NCI-H446 treated with DMSO at 0.1 percent for 48 hours (cell line): ENCODE measurements at regions not wholly inside any gene's neighbourhood (a gene's known extent, or its start where the extent isn't known, plus 50 kb on each side); places are given as distances from the start of the nearest gene placed in this dataset.
"Not testable (repeated sequence)": the region's sequence is repeated elsewhere in the genome, so short reads cannot be mapped to it uniquely, and the experiment has no call there.

Experiments
- DNase-seq: peaks from one replicate; lab custom pipeline; 2025; lab: John Stamatoyannopoulos, UW

GRCh38 chr1:65527707-65528503, 107.4 kb downstream of the LEPR start:
- peak; percentile 44 for DNase-seq

DNA sequence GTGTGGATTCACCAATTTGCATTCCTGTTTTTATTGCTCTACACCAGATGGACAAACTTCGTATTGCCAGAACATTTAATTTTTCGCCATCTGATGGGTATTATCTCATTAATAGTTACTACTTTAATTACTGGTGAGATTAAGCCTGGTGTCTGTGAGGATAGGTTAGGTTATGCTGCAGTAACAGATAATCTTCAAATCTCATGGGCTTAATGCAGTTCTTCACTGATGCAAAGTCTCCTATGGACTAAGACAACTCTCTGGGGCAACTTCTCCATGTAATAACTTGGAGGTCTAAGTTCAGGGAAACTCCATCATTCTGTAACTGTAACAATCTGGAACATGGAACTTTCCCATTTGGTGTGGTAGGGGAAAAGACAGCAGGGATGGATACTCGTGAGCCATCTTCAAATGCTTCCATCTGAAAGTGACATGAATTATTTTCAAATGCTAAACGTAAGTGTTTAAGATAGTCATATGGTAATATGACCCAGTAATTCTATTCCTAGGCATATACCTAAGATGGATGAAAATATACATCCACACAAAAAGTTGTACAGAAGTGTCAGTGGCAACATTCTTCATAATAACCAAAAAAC, 111.6 kb downstream of the LEPR start:
- DNase-seq = no peak

DNA sequence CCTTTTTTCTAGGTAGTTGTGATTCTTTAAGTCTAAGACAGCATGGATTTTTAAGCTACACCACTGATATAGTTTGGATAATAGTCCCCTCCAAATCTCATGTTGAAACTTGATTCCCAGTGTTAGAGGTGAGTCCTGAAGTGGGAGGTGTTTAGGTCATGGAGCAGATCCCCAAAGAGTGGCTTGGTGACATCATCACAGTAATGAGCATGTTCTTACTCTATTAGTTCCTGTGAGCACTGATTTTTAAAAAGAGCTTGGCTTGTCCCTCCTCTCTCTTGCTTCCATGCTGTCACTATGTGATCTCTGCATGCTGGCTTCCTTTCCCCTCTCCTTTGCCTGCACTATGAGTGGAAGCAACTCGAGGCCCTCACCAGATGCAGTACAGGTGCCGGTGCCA, 115.5 kb downstream of the LEPR start:
- no peak for DNase-seq

GRCh38 chr1:65538086-65538485, 117.6 kb downstream of the LEPR start:
- DNase-seq = no peak

GRCh38 chr1:65538664-65539063, 118.2 kb downstream of the LEPR start:
- DNase-seq = no peak

DNA sequence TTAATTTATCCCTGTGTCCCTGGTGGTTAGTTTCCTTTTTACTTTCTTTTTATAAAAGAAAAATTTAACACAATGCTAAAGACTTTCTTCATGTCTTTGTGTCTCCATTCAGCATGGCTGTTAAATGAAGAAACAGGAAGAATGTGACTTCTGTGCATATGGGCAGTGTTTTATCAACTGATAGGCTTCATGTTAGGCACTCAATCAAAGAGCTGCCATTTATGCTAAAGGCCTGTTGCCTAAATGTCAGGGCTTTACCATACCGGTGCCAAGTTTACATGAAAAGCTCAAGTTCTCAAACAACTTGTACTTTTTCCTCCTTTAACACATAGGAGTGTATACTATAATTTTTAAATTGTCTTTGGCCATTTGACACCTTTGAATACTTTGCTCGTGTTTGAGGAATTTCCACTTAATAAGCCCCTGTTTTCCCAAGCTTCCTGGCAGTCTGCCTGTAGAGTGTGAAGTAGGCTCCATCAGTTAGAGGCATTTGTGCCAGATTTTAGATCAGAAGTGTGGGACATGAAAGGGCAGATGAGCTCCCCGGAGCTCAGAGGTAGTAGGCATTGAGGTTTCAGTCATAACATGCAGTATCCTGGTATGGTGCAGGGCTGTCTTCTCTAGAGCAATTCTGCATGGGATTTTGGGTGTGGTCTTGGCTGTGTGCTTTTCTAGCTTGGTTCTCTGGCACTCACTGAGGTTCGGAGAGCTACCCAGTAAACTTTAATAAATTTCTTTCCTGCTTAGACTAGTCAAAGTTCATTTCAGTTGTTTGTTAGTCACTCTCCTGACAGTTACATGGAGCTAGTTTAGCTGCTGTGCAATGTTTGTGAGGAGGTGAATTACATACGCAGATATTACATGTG, 119.0 kb downstream of the LEPR start:
- DNase-seq = peak; percentile 63

GRCh38 chr1:65541161-65541560, 120.7 kb downstream of the LEPR start:
- no peak for DNase-seq

GRCh38 chr1:65541865-65542264, 121.4 kb downstream of the LEPR start:
- no peak for DNase-seq

DNA sequence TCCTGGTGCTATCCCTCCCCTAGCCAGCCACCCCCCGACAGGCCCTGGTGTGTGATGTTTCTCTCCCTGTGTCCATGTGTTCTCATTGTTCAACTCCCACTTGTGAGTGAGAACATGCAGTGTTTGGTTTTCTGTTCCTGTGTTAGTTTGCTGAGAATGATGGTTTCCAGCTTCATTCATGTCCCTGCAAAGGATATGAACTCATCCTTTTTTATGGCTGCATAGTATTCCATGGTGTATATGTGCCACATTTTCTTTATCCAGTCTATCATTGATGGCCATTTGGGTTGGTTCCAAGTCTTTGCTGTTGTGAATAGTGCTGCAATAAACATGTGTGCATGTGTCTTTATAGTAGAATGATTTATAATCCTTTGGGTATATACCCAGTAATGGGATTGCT, 122.1 kb downstream of the LEPR start:
- DNase-seq = not testable (repeated sequence)

DNA sequence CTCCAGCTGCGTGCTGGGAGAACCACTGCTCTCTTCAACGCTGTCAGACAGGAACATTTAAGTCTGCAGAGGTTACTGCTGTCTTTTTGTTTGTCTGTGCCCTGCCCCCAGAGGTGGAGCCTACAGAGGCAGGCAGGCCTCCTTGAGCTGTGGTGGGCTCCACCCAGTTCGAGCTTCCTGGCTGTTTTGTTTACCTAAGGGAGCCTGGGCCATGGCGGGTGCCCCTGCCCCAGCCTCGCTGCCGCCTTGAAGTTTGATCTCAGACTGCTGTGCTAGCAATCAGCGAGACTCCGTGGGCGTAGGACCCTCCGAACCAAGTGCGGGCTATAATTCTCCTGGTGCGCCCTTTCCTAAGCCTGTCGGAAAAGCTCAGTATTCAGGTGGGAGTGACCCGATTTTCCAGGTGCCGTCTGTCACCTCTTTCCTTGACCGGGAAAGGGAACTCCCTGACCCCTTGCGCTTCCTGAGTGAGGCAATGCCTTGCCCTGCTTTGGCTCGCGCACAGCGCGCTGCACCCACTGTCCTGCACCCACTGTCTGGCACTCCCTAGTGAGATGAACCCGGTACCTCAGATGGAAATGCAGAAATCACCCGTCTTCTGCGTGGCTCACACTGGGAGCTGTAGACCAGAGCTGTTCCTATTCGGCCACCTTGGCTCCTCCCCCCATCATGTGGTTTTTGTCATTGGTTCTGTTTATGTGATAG, 130.0 kb downstream of the LEPR start:
- not testable (repeated sequence) for DNase-seq

DNA sequence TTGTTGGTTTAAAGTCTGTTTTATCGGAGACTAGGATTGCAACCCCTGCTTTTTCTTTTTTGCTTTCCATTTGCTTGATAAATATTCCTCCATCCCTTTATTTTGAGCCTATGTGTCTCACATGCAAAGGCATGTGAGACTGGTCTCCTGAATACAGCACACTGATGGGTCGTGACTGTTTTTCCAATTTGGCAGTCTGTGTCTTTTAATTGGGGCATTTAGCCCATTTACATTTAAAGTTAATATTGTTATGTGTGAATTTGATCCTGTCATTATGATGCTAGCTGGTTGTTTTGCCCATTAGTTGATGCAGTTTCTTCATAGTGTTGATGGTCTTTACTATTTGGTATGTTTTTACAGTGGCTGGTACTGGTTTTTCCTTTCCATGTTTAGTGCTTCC, 132.0 kb downstream of the LEPR start:
- DNase-seq = not testable (repeated sequence)

- not testable (repeated sequence) for DNase-seq
These were observed 133.8 kb downstream of the LEPR start for GRCh38 chr1:65554086-65554764.

- no peak for DNase-seq
These were observed 134.4 kb downstream of the LEPR start for GRCh38 chr1:65554829-65555228.

DNA sequence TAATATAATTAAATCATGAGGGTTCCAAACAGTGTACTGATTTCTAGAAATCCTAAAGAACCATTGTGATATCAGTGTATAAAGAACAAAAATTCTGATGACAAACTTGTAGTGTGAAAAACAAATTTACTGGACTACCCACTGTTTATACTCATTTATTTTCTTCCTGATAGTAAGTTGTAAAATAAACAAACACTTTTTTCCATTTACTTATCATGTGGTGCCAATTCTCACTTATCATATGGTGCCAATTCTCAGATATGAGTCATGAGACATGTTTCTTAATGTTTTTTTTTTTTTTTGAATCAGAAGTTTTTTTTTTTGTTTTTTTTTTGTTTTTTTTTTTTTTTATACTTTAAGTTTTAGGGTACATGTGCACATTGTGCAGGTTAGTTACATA, 137.7 kb downstream of the LEPR start:
- DNase-seq = no peak

DNA sequence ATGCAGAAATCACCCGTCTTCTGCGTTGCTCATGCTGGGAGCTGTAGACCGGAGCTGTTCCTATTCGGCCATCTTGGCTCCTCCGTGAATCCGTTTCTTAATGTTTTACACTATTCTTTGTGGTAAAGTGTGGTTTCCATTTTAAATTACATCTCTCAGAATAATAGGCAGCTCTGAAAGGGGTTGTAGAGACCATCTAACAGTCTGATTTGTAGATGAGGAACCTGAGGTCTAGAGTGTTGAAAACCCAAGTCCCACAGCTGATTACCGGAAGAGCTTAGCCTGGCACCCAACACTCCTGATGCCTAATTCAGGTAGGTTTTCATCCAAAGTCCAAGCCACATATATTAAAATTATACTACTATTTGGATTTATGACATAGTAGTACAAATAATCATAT, 144.0 kb downstream of the LEPR start:
- no peak for DNase-seq

DNA sequence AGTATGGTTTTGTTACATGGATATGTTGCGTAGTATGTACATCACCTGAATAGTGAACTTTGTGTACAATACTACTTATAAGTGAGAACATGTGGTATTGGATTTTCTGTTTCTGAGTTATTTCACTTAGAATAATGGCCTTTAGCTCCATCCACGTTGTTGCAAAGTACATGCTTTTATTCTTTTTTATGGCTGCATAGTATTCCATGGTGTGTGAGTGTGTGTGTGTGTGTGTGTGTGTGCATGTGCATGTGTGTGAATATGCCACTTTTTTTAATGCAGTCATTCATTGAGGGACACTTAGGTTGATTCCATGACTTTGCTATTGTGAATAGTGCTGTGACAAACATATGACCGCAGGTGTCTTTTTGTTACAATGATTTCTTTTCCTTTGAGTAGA, 147.8 kb downstream of the LEPR start:
- no peak for DNase-seq

DNA sequence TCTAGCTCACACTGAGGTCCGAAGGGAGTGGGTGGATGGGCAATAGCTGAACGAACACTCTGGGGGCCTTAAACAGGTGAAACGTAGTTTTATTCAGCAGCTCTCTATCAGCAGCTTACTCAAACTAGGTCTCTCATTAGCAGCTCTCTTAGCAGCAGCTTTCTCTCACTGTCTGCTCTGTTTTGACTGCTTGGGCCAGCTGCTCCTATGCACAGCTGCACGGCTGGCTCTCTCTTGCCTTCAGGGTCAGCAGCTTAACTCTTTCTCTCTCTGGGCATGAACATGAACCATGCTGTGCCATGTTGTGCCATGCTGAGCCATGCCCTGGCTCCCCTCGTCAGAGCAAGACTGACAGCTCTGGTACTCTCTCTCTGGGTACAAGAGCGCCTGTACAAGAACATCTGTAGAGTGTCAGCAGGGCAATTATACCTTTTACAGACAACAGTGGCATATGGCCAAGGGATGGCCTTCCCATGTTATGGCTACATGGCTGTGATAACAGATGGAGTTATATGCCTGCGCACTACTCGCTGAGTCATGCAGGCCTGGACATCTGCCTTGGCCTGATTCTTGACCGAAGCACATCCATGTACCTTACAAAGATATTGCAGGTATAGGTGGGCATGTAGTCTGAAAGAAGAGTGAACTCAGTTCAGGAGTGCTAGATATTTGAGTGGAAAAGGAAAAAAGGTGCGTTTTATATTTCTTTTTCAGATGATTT, 152.4 kb downstream of the LEPR start:
- DNase-seq = no peak

GRCh38 chr1:65577278-65577677, 156.8 kb downstream of the LEPR start:
- no peak for DNase-seq

GRCh38 chr1:65577982-65578381, 157.5 kb downstream of the LEPR start:
- DNase-seq = not testable (repeated sequence)

- no peak for DNase-seq
These were observed 160.7 kb downstream of the LEPR start for GRCh38 chr1:65581119-65581518.

GRCh38 chr1:65584399-65584798, 163.9 kb downstream of the LEPR start:
- no peak for DNase-seq
